Upper lobe of left lung (tissue), 6 donors: ENCODE measurements at regions not wholly inside any gene's neighbourhood (a gene's known extent, or its start where the extent isn't known, plus 50 kb on each side); places are given as distances from the start of the nearest gene placed in this dataset.

Experiments used
- ATAC-seq, 2 donors: fragments of 200-7000 bp; cut with Tn5 transposase; one replicate each; pipeline ENCODE4 v1.9.1; 2022; ENCODE audit warnings: mild to moderate bottlenecking in 2 of 2, moderate library complexity in 2 of 2; ENCODE audit not compliant: low FRiP score in 2 of 2
- DNase-seq, 2 donors: peaks; one replicate each; pipeline ENCODE4 v3.0.0-alpha.2; 2019 to 2020
- H3K27ac ChIP-seq, 4 donors: fragments of 200-600 bp; sonication (generic); one replicate each; pipeline ENCODE4 v1.5.1; 2016 to 2019
- H3K27me3 ChIP-seq, 4 donors: fragments of 200-600 bp; sonication (generic); one replicate each; pipeline ENCODE4 v1.5.1; 2017 to 2019
- H3K36me3 ChIP-seq, 4 donors: fragments of 200-600 bp; sonication (generic); one replicate each; pipeline ENCODE4 v1.5.1; 2016 to 2019
- H3K4me1 ChIP-seq, 4 donors: fragments of 200-600 bp; sonication (generic); one replicate each; pipeline ENCODE4 v1.5.1; 2018 to 2019
- H3K4me3 ChIP-seq, 4 donors: fragments of 200-600 bp; sonication (generic); one replicate each; pipeline ENCODE4 v1.5.1; 2017 to 2019; ENCODE audit warnings: mild to moderate bottlenecking in 2 of 4, moderate library complexity in 1 of 4
- H3K9me3 ChIP-seq, 4 donors: fragments of 200-600 bp; sonication (generic); one replicate each; pipeline ENCODE4 v1.5.1; 2018 to 2019
- EP300 ChIP-seq, 4 donors: sonication (generic); formaldehyde crosslinking; IDR thresholded peaks; one replicate each; pipeline ENCODE4 v1.5.1; 2017; ENCODE audit warnings: antibody characterized with exemption in 4 of 4, control low read depth in 2 of 4
- POLR2A ChIP-seq, 4 donors: fragments of 450-650 bp; IDR thresholded peaks; one replicate each; pipeline ENCODE4 v1.5.1; 2016 to 2017; ENCODE audit warnings: antibody characterized with exemption in 4 of 4, mild to moderate bottlenecking in 2 of 4
- POLR2AphosphoS5 ChIP-seq, 2 donors: sonication (generic); formaldehyde crosslinking; IDR thresholded peaks; one replicate each; pipeline ENCODE4 v1.5.1; 2017; ENCODE audit warnings: antibody characterized with exemption in 2 of 2
- WGBS, 2 donors: methylation state at CpG; one replicate each; pipeline ENCODE4 v1.1.5; 2017 to 2018; 5-methylcytosine and 5-hydroxymethylcytosine counted together
- TF ChIP-seq, protein P1 (sequence below), 6 experiments: fragments of 450-650 bp in 4 of 6; fragments of 200-600 bp in 2 of 6; sonication (generic) in 2 of 6; IDR thresholded peaks; one replicate each; pipeline ENCODE4 v1.5.1; 2016 to 2019; ENCODE audit warnings: antibody characterized with exemption in 6 of 6
- donor health status: DM: no; HTN: no; CAD: no; lungs with moderate emphysema.
- donor health status: DM: no; HTN: yes; CAD: no; lungs with severe emphysema.

- no peaks in the 10 kb centered on the region for H3K9me3 ChIP-seq
- DNase-seq (no peak), ATAC-seq (no peak)
- TF ChIP-seq, protein P1, sequence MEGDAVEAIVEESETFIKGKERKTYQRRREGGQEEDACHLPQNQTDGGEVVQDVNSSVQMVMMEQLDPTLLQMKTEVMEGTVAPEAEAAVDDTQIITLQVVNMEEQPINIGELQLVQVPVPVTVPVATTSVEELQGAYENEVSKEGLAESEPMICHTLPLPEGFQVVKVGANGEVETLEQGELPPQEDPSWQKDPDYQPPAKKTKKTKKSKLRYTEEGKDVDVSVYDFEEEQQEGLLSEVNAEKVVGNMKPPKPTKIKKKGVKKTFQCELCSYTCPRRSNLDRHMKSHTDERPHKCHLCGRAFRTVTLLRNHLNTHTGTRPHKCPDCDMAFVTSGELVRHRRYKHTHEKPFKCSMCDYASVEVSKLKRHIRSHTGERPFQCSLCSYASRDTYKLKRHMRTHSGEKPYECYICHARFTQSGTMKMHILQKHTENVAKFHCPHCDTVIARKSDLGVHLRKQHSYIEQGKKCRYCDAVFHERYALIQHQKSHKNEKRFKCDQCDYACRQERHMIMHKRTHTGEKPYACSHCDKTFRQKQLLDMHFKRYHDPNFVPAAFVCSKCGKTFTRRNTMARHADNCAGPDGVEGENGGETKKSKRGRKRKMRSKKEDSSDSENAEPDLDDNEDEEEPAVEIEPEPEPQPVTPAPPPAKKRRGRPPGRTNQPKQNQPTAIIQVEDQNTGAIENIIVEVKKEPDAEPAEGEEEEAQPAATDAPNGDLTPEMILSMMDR (IDR thresholded peaks at IDR 0.05): no peak
- TF ChIP-seq EP300 (IDR thresholded peaks at IDR 0.05): no peak
- no peak for TF ChIP-seq POLR2AphosphoS5 (IDR thresholded peaks at IDR 0.05)
- TF ChIP-seq POLR2A (IDR thresholded peaks at IDR 0.05): no peak
- H3K27me3 ChIP-seq: no peaks in the 10 kb centered on the region
- no peaks in the 10 kb centered on the region for H3K36me3 ChIP-seq
- H3K27ac ChIP-seq: no peak overlapping the region
- 89 to 90% methylated on average over 15 of the region's 15 CpGs for WGBS, 2 donors
- no peak overlapping the region for H3K4me3 ChIP-seq
- H3K4me1 ChIP-seq: peaks cover 0 to 8% (median 5%) of the 10 kb centered on the region in 4 donors
Observed at GRCh38 chr1:234745844-234746797, 136.1 kb upstream of the IRF2BP2 start.

GRCh38 chr1:234745276-234745675 is 135.3 kb upstream of the IRF2BP2 start:
- no peak overlapping the region for H3K27ac ChIP-seq
- H3K4me3 ChIP-seq: no peak overlapping the region
- peaks cover 0 to 8% (median 5%) of the 10 kb centered on the region in 4 donors for H3K4me1 ChIP-seq
- ATAC-seq (no peak), DNase-seq (no peak)
- TF ChIP-seq EP300 (IDR thresholded peaks at IDR 0.05): no peak
- TF ChIP-seq, protein P1 (IDR thresholded peaks at IDR 0.05): no peak
- no peak for TF ChIP-seq POLR2AphosphoS5 (IDR thresholded peaks at IDR 0.05)
- no peak for TF ChIP-seq POLR2A (IDR thresholded peaks at IDR 0.05)
- no peaks in the 10 kb centered on the region for H3K27me3 ChIP-seq
- 95 to 97% methylated on average over 11 of the region's 11 CpGs for WGBS, 2 donors
- H3K36me3 ChIP-seq: no peaks in the 10 kb centered on the region
- H3K9me3 ChIP-seq: no peaks in the 10 kb centered on the region

GRCh38 chr1:234743791-234744611 is 134.0 kb upstream of the IRF2BP2 start:
- 50 to 59% methylated on average over 18 of the region's 18 CpGs for WGBS, 2 donors
- TF ChIP-seq EP300 (IDR thresholded peaks at IDR 0.05) (no peak), POLR2AphosphoS5 (IDR thresholded peaks at IDR 0.05) (no peak), POLR2A (IDR thresholded peaks at IDR 0.05) (no peak)
- TF ChIP-seq, protein P1 (IDR thresholded peaks at IDR 0.05): no peak
- no peaks in the 10 kb centered on the region for H3K36me3 ChIP-seq

GRCh38 chr1:234742622-234743021 is 132.6 kb upstream of the IRF2BP2 start:
- WGBS, 2 donors: 77 to 80% methylated on average over 10 of the region's 10 CpGs

More at GRCh38 chr1:234743791-234744611, 134.0 kb upstream of the IRF2BP2 start:
- H3K4me3 ChIP-seq: no peak overlapping the region
- H3K27ac ChIP-seq: no peak overlapping the region
- ATAC-seq (peak in 1 of 2 donors; percentile 28), DNase-seq (no peak)
- peaks cover 0 to 8% (median 5%) of the 10 kb centered on the region in 4 donors for H3K4me1 ChIP-seq
- no peaks in the 10 kb centered on the region for H3K27me3 ChIP-seq
- no peaks in the 10 kb centered on the region for H3K9me3 ChIP-seq

More at GRCh38 chr1:234742622-234743021, 132.6 kb upstream of the IRF2BP2 start:
- H3K27ac ChIP-seq: no peak overlapping the region
- H3K27me3 ChIP-seq: no peaks in the 10 kb centered on the region
- DNase-seq (no peak), ATAC-seq (no peak)
- H3K4me3 ChIP-seq: no peak overlapping the region
- no peaks in the 10 kb centered on the region for H3K36me3 ChIP-seq
- H3K9me3 ChIP-seq: no peaks in the 10 kb centered on the region
- no peak for TF ChIP-seq POLR2AphosphoS5 (IDR thresholded peaks at IDR 0.05)
- TF ChIP-seq, protein P1 (IDR thresholded peaks at IDR 0.05): no peak
- TF ChIP-seq POLR2A (IDR thresholded peaks at IDR 0.05): no peak
- H3K4me1 ChIP-seq: peaks cover 0 to 8% (median 5%) of the 10 kb centered on the region in 4 donors
